ENCODE measurements at regions not wholly inside any gene's neighbourhood (a gene's known extent, or its start where the extent isn't known, plus 50 kb on each side); places are given as distances from the start of the nearest gene placed in this dataset.

DNA sequence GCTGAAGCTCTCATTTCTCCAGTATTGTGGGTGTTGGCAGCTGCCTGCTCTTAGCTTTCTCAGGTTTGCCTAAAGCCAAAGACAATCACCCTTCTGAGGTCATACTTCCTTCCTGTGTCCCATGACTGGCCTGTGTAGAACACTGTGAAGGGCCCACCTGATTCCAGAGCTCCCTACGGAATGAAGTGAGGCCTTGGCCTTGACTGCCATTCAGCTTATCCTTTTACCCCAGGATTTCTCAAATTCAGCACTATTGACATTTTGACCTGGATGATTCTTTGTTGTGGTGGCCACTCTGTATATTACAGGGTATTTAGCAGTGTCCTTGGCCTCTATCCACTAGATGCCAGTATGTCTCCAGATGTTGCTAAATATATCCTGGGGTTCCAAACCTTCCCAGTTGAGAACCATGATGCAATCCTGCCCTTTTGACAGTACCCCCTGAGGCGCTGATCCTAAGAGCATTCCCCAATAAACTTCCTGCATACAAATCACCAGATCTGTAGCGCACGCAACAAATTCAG, 112.3 kb upstream of the KRR1 start (continued):
- no peak for TF ChIP-seq ZNF30 (CRISPR knock-in tag; IDR thresholded peaks at IDR 0.05)
- TF ChIP-seq ZNF644 (CRISPR knock-in tag; IDR thresholded peaks at IDR 0.05; ENCODE audit: low read depth): peak; percentile 59
- TF ChIP-seq, protein P1, sequence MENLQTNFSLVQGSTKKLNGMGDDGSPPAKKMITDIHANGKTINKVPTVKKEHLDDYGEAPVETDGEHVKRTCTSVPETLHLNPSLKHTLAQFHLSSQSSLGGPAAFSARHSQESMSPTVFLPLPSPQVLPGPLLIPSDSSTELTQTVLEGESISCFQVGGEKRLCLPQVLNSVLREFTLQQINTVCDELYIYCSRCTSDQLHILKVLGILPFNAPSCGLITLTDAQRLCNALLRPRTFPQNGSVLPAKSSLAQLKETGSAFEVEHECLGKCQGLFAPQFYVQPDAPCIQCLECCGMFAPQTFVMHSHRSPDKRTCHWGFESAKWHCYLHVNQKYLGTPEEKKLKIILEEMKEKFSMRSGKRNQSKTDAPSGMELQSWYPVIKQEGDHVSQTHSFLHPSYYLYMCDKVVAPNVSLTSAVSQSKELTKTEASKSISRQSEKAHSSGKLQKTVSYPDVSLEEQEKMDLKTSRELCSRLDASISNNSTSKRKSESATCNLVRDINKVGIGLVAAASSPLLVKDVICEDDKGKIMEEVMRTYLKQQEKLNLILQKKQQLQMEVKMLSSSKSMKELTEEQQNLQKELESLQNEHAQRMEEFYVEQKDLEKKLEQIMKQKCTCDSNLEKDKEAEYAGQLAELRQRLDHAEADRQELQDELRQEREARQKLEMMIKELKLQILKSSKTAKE (CRISPR knock-in tag; IDR thresholded peaks at IDR 0.05; ENCODE audit: borderline replicate concordance): peak; percentile 44; the same call in 1 of the 2 replicates
- no peak for TF ChIP-seq ZNF225 (CRISPR knock-in tag; IDR thresholded peaks at IDR 0.05)
- TF ChIP-seq ATF1 (CRISPR knock-in tag; IDR thresholded peaks at IDR 0.05): no peak; the same call in 1 of the 2 replicates
- TF ChIP-seq ZNF615 (CRISPR knock-in tag; IDR thresholded peaks at IDR 0.05; ENCODE audit: borderline replicate concordance): 0 out of 2 replicates have a peak, but pooled peaks have one; percentile 67
- TF ChIP-seq, protein P2, sequence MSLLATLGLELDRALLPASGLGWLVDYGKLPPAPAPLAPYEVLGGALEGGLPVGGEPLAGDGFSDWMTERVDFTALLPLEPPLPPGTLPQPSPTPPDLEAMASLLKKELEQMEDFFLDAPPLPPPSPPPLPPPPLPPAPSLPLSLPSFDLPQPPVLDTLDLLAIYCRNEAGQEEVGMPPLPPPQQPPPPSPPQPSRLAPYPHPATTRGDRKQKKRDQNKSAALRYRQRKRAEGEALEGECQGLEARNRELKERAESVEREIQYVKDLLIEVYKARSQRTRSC (CRISPR knock-in tag; IDR thresholded peaks at IDR 0.05; ENCODE audit: low read depth): 0 out of 2 replicates have a peak, but pooled peaks have one; percentile 32
- peak; percentile 49; the same call in 1 of the 2 replicates for TF ChIP-seq ZNF670 (CRISPR knock-in tag; IDR thresholded peaks at IDR 0.05; ENCODE audit: borderline replicate concordance)
- no peak for TF ChIP-seq DNMT1 (CRISPR knock-in tag; IDR thresholded peaks at IDR 0.05)
- TF ChIP-seq SOX6 (IDR thresholded peaks at IDR 0.05): no peak
- peak; percentile 92 for TF ChIP-seq SOX6 (CRISPR knock-in tag; IDR thresholded peaks at IDR 0.05)
- TF ChIP-seq ZBTB1 (CRISPR knock-in tag; IDR thresholded peaks at IDR 0.05; ENCODE audit: borderline replicate concordance): no peak
- peak; percentile 100 for TF ChIP-seq ZNF7 (CRISPR knock-in tag; IDR thresholded peaks at IDR 0.05)
- TF ChIP-seq, protein P3, sequence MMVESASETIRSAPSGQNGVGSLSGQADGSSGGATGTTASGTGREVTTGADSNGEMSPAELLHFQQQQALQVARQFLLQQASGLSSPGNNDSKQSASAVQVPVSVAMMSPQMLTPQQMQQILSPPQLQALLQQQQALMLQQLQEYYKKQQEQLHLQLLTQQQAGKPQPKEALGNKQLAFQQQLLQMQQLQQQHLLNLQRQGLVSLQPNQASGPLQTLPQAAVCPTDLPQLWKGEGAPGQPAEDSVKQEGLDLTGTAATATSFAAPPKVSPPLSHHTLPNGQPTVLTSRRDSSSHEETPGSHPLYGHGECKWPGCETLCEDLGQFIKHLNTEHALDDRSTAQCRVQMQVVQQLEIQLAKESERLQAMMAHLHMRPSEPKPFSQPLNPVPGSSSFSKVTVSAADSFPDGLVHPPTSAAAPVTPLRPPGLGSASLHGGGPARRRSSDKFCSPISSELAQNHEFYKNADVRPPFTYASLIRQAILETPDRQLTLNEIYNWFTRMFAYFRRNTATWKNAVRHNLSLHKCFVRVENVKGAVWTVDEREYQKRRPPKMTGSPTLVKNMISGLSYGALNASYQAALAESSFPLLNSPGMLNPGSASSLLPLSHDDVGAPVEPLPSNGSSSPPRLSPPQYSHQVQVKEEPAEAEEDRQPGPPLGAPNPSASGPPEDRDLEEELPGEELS (CRISPR knock-in tag; IDR thresholded peaks at IDR 0.05): peak; percentile 67
- TF ChIP-seq ISL2 (CRISPR knock-in tag; IDR thresholded peaks at IDR 0.05): peak; percentile 82
- no peak for TF ChIP-seq SCMH1 (CRISPR knock-in tag; IDR thresholded peaks at IDR 0.05; ENCODE audit: borderline replicate concordance)
- no peak for TF ChIP-seq DR1 (CRISPR knock-in tag; IDR thresholded peaks at IDR 0.05)
- TF ChIP-seq, protein P4, sequence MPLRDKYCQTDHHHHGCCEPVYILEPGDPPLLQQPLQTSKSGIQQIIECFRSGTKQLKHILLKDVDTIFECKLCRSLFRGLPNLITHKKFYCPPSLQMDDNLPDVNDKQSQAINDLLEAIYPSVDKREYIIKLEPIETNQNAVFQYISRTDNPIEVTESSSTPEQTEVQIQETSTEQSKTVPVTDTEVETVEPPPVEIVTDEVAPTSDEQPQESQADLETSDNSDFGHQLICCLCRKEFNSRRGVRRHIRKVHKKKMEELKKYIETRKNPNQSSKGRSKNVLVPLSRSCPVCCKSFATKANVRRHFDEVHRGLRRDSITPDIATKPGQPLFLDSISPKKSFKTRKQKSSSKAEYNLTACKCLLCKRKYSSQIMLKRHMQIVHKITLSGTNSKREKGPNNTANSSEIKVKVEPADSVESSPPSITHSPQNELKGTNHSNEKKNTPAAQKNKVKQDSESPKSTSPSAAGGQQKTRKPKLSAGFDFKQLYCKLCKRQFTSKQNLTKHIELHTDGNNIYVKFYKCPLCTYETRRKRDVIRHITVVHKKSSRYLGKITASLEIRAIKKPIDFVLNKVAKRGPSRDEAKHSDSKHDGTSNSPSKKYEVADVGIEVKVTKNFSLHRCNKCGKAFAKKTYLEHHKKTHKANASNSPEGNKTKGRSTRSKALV (CRISPR knock-in tag; IDR thresholded peaks at IDR 0.05): no peak
- no peak for TF ChIP-seq CENPT (CRISPR knock-in tag; IDR thresholded peaks at IDR 0.05; ENCODE audit: low read depth)
- TF ChIP-seq ZSCAN30 (CRISPR knock-in tag; IDR thresholded peaks at IDR 0.05): no peak
- TF ChIP-seq ZNF614 (CRISPR knock-in tag; IDR thresholded peaks at IDR 0.05; ENCODE audit: borderline replicate concordance): peak; percentile 78
- peak; percentile 36 for TF ChIP-seq TEAD3 (CRISPR knock-in tag; optimal IDR thresholded peaks at IDR 0.05; ENCODE audit: borderline replicate concordance)
- peak; percentile 87 for TF ChIP-seq NCOA2 (CRISPR knock-in tag; IDR thresholded peaks at IDR 0.05)
- TF ChIP-seq KDM4B (CRISPR knock-in tag; IDR thresholded peaks at IDR 0.05): peak; percentile 40; the same call in 1 of the 2 replicates
